HG03045 (cell line): ENCODE measurements at regions not wholly inside any gene's neighbourhood (a gene's known extent, or its start where the extent isn't known, plus 50 kb on each side); places are given as distances from the start of the nearest gene placed in this dataset.

ENCODE experiments used
- ATAC-seq: cut with Tn5 transposase; IDR thresholded peaks from one replicate; pipeline ENCODE4 v1.9.1; 2021; ENCODE audit warnings: mild to moderate bottlenecking, moderate library complexity; ENCODE audit not compliant: unreplicated experiment

- no peak for ATAC-seq
These were observed 90.1 kb upstream of the PIK3CG start for GRCh38 chr7:106774768-106775551.

- ATAC-seq, result no peak
These were observed 89.5 kb upstream of the PIK3CG start for GRCh38 chr7:106775552-106775936.

DNA sequence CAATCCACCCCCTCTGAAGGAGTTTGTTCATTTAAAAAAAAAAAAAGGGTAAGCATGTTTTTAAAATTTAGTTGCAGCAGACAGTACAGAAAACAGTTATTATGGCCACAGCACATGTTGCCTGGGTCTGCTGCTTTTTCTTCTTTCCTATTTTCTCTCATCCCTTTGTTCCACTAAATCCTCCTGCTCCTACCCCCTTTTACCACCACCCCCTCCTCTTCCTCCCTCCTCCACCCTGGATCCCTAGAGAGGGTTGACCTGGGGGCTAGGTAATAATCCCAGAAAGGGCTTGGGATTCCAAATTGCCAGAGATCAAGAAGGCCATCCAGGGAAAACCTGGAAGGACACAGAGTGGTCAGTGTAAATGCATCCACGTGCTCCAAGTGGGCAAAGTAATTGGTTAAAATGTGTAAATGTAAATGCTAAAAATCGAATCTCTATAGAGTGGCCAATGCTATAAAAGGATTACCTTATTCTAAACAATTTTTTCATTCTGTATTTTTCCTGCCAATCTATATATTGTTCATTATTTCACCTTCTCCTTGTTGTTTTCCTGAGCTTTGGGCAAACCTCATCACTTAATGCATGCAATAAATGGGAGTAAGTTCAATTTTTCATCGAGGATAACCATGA is 89.0 kb upstream of the PIK3CG start:
- ATAC-seq, result no peak

GRCh38 chr7:106776618-106777347 is 88.3 kb upstream of the PIK3CG start:
- no peak for ATAC-seq

GRCh38 chr7:106777674-106778299 is 87.3 kb upstream of the PIK3CG start:
- no peak for ATAC-seq

- ATAC-seq, result no peak
These were observed 86.3 kb upstream of the PIK3CG start for GRCh38 chr7:106778656-106779250.

DNA sequence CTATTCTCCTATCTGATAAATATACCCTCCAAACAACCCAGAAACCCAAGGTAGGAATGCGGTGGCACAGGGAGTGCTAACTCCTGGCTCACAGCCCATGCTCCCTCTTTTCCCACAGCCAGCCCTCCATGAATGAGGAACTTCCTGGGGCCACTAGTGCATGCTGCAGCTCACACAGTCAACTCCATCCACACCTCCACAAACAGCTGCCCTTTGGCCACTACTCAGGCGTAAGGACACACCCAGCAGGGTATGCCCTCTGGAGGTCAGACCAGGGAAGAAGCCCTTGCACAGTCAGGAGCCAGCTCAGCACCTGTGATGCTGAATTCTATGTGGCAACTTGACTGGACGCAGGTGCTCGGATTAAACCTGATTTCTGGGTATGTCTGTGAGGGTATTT is 85.2 kb upstream of the PIK3CG start:
- ATAC-seq, result no peak

- no peak for ATAC-seq
These were observed 84.1 kb upstream of the PIK3CG start for GRCh38 chr7:106781007-106781406.

- ATAC-seq, result no peak
These were observed 83.1 kb upstream of the PIK3CG start for GRCh38 chr7:106781828-106782544.

GRCh38 chr7:106783286-106783685 is 81.8 kb upstream of the PIK3CG start:
- no peak for ATAC-seq

DNA sequence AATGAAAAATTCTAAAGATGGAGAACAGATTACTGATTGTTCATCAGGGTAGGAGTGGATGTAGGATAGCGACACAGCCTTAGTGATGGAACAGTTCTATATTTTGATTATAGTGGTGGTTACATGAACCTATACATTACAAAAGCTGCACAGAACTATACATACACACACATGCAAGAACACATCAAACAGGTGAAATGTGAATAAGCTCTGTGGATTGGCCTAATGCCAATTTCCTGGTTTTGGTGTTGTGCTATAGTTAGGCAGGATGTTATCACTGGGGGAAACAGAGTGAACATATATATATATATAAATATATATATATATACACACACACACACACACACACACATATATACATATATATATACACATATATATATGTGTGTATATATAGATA is 76.4 kb upstream of the PIK3CG start:
- no peak for ATAC-seq

DNA sequence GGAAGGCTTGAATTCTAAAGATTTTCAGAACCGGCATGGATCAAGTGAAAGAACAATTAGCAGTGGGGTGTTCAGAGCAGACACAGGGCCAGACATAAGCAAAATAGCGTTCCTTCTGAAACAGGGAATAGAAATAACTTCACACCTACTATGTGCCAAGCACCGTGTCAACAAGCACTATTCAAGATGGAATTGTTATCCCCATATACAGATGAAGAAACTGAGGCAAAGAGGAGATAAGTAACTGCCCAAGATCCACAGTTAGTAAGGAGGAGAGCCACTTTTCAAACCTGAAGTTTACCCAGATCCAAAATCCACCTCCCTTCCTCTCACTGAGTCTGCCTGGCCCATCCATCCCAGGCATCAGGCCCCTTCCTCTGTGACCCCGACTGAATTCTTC is 73.6 kb upstream of the PIK3CG start:
- ATAC-seq, result no peak

DNA sequence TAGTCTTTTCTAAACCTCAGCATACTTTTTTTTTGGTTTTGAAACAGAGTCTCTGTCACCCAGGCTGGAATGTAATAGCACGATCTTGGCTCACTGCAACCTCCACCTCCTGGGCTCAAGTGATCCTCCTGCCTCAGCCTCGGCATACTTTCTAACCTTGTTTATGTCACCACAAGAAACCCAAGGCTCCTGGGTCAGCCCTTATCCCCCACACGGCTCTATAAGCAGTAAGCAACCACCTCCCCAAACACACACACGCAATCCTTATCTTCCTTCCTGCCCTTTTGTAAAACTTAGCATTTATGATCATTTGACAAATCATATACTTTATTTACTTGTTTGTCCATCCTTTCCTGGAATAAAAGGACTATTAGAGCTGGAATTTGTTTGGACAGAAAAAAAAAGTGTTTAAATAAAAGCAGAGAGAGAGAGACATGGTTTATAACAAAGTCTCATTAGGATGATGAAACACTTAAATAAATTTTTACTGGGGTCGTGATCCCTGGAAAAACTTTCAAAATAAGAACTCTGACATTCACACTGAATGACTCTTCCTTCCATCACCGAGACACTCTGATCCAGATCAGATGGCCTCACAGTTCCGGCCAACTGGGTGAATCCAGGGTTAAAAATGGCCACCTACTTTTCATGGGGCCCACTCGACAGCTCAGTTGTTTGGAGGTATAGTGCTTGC is 72.7 kb upstream of the PIK3CG start:
- ATAC-seq, result no peak

DNA sequence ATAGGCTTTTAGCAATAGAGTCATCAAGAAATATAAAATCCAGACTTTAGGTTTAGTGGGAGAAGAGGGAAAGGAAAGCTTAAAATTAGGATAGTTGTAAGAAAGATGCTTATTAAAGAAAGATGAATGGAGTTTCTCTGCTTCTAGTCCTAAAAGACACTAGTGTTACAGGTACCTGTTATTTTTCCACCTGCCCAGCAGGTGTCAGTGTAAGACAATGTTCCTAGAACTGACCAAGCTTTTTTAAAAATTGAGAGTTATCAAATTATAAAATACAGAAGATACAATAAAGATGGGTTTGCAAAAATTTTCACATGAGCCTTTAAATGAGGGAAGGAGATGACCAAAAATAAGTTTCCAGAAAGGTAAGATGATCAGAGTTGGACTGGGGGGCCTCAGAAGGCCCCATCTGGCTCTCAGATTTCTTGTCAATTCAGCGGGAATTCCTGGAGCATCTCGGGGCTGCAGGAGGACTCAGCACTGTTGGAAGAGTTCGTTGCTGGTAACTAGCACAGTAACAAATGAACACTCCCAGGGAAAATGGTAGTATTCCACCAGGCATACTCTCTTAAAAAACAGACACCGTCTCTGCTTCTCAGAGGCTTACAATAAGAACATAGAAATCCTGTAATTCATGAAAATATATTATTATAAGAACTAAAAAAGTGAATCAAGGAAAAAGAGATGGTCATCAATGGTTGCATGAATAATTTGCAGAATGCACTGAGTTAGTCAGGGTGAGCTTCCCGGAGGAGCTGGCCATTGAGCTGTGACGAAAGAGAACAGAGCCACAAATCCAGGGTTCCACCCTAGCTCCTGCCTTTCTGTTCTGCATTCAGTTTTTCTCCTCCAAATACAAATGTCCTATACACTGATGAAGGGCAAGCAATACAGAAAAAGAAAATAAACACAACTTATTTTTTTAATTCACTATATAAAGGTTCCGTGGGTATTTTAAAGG is 71.8 kb upstream of the PIK3CG start:
- ATAC-seq, result no peak

DNA sequence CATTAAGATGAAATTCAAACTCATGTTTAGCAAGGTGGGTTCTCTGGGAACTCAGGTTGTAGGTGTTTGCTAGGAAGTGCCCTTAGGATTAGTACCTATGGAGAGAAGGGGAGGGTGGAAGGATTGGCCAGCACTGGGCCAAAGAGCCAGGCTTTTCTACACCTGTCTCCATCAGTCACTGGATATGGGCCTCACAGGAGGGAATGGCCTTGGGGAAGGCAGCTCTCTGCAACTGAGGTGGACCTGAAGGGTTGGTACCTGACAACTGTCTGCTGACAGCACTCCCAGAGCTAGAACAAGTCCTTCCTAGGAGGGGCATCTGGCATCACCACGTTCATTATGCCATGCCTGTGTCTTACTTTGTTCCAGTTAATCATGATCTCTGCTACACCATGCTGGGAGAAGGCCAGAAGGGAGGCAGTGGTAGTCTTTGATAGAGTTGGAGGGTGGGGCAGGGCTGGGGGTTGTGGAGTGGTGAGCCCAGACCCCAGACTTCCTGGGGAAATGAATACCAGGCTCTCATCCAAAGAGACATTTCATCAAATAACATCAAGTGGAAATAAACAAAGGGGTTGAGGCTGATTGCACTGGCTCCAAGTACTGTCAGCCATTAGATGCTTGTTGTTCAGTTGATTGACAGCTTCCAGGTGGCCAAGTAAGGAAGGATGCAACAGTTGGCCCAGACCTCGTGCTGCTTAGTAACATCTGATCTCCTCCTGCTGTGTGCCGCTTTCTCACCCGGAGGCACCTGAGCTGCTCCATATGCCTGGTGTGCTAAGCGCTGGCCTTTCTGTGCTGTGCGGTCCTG is 70.6 kb upstream of the PIK3CG start:
- no peak for ATAC-seq

GRCh38 chr7:106795084-106795876 is 69.8 kb upstream of the PIK3CG start:
- ATAC-seq, result no peak

DNA sequence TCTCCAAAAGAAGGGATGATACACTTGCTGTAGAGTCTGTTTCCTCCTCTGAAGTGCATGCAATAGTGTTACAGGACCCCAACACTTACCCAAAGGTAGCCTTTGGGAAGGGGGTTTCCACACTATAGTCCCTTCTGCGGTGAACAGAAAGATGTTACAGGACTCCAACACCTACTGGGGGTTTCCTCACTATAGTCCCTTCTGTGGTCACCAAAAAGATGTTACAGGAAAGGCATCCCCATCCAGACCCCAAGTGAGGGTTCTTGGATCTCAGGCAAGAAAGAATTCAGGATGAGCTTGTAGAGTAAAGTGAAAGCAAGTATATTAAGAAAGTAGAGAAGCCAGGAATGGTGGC is 69.2 kb upstream of the PIK3CG start:
- no peak for ATAC-seq
